Activated CD8-positive, alpha-beta T cell treated with anti-CD3 and anti-CD28 coated beads for 36 hours (primary cell): ENCODE measurements at regions not wholly inside any gene's neighbourhood (a gene's known extent, or its start where the extent isn't known, plus 50 kb on each side); places are given as distances from the start of the nearest gene placed in this dataset.

Experiments
- ATAC-seq: fragments of 200-7000 bp; cut with Tn5 transposase; one replicate; pipeline ENCODE4 v1.10.0; 2021; ENCODE audit warnings: mild to moderate bottlenecking, moderate library complexity
- CTCF ChIA-PET: fragments of 350-600 bp; sonication (Branson Sonifier 250); formaldehyde crosslinking; loops from one replicate; lab custom pipeline; 2021; ENCODE audit warnings: antibody characterized with exemption; lab: Charles Lee
- POLR2A ChIA-PET: fragments of 350-600 bp; sonication (Branson Sonifier 250); formaldehyde crosslinking; loops from one replicate; lab custom pipeline; 2021; ENCODE audit warnings: antibody characterized with exemption; lab: Charles Lee
- DNase-seq: peaks from one replicate; pipeline ENCODE4 v3.0.0-alpha.2; 2020
- H3K27ac Mint-ChIP-seq: one replicate; pipeline ENCODE4 v1.8.0; 2021; ENCODE audit warnings: mild to moderate bottlenecking, mixed read lengths
- H3K27me3 Mint-ChIP-seq: one replicate; pipeline ENCODE4 v1.8.0; 2021; ENCODE audit warnings: mixed read lengths
- H3K36me3 Mint-ChIP-seq: one replicate; pipeline ENCODE4 v1.8.0; 2021; ENCODE audit warnings: low read depth, mixed read lengths
- H3K4me1 Mint-ChIP-seq: one replicate; pipeline ENCODE4 v1.8.0; 2021; ENCODE audit warnings: low read depth, mixed read lengths
- H3K4me3 Mint-ChIP-seq: one replicate; pipeline ENCODE4 v1.8.0; 2021; ENCODE audit warnings: mild to moderate bottlenecking, moderate library complexity, mixed read lengths
- H3K9me3 Mint-ChIP-seq: one replicate; pipeline ENCODE4 v1.8.0; 2021; ENCODE audit warnings: mixed read lengths
- CTCF ChIP-seq: fragments of 200-600 bp; IDR thresholded peaks from one replicate; pipeline ENCODE4 v1.8.0; 2022; ENCODE audit warnings: antibody characterized with exemption, mild to moderate bottlenecking
- intact Hi-C: fragments of 100-400 bp; cut with micrococcal nuclease; formaldehyde crosslinking; loops from one replicate; pipeline ENCODE4 v1.10.0; 2022

GRCh38 chr2:64228126-64228678, 84.0 kb upstream of the PELI1 start:
- H3K9me3 Mint-ChIP-seq: no peaks in the 10 kb centered on the region
- DNase-seq (peak; percentile 77), ATAC-seq (peak; percentile 90)
- intact Hi-C loops: no loop called here
- H3K36me3 Mint-ChIP-seq: no peaks in the 10 kb centered on the region
- H3K27ac Mint-ChIP-seq: peak overlapping the region; percentile 88
- H3K4me3 Mint-ChIP-seq: peak overlapping the region; percentile 81
- peaks cover 20% of the 10 kb centered on the region for H3K4me1 Mint-ChIP-seq
- TF ChIP-seq CTCF: no peak
- CTCF ChIA-PET: interaction anchor here (0.7 to 3.3 kb wide), 7 partner anchors 8 to 178 kb away, joined by 3 to 15 read pairs (median 4); no protein-coding TSS in a partner anchor
- peaks cover 1% of the 10 kb centered on the region for H3K27me3 Mint-ChIP-seq
- POLR2A ChIA-PET: interaction anchor here (0.7 to 1.7 kb wide), 8 partner anchors 9 to 98 kb away, joined by 3 to 5 read pairs (median 4); no protein-coding TSS in a partner anchor

- ATAC-seq: no peak
- intact Hi-C loops: no loop called here
- Mint-ChIP-seq H3K27me3 (peaks cover 1% of the 10 kb centered on the region), H3K9me3 (no peaks in the 10 kb centered on the region), H3K36me3 (no peaks in the 10 kb centered on the region), H3K4me3 (peak overlapping the region; percentile 81), H3K4me1 (peaks cover 19% of the 10 kb centered on the region), H3K27ac (peak overlapping the region; percentile 88)
- no peak for DNase-seq
- CTCF ChIA-PET: interaction anchor here (1.5 to 3.3 kb wide), 3 partner anchors 9 to 100 kb away, joined by 5 to 15 read pairs (median 14); no protein-coding TSS in a partner anchor
- POLR2A ChIA-PET: interaction anchor here (1.4 kb wide), 1 partner anchor 10 kb away, joined by 4 read pairs; no protein-coding TSS in a partner anchor
- no peak for TF ChIP-seq CTCF
Measured at GRCh38 chr2:64228918-64229317, 84.7 kb upstream of the PELI1 start.

GRCh38 chr2:64230540-64230939, 86.3 kb upstream of the PELI1 start:
- no peak overlapping the region for H3K4me3 Mint-ChIP-seq
- no peak for TF ChIP-seq CTCF
- peaks cover 14% of the 10 kb centered on the region for H3K4me1 Mint-ChIP-seq
- CTCF ChIA-PET: no interaction called here
- no peak overlapping the region for H3K27ac Mint-ChIP-seq
- ATAC-seq (no peak), DNase-seq (no peak)
- intact Hi-C loops: no loop called here
- POLR2A ChIA-PET: interaction anchor here (0.9 to 1.2 kb wide), 2 partner anchors 11 to 12 kb away, joined by 3 read pairs; no protein-coding TSS in a partner anchor
- no peaks in the 10 kb centered on the region for H3K9me3 Mint-ChIP-seq
- no peaks in the 10 kb centered on the region for H3K36me3 Mint-ChIP-seq
- peaks cover 1% of the 10 kb centered on the region for H3K27me3 Mint-ChIP-seq

GRCh38 chr2:64232266-64232665, 88.0 kb upstream of the PELI1 start:
- intact Hi-C loops: no loop called here
- ChIA-PET POLR2A (no interaction called here), CTCF (interaction anchor here (1.0 kb wide), 1 partner anchor 10 kb away, joined by 3 read pairs; no protein-coding TSS in a partner anchor)
- Mint-ChIP-seq H3K4me3 (no peak overlapping the region), H3K36me3 (no peaks in the 10 kb centered on the region), H3K9me3 (no peaks in the 10 kb centered on the region), H3K27me3 (peaks cover 1% of the 10 kb centered on the region), H3K4me1 (peaks cover 15% of the 10 kb centered on the region), H3K27ac (no peak overlapping the region)
- TF ChIP-seq CTCF: no peak
- DNase-seq (no peak), ATAC-seq (no peak)

- intact Hi-C loops: no loop called here
- Mint-ChIP-seq H3K4me1 (peaks cover 14% of the 10 kb centered on the region), H3K9me3 (no peaks in the 10 kb centered on the region), H3K27me3 (peaks cover 1% of the 10 kb centered on the region), H3K4me3 (no peak overlapping the region), H3K36me3 (no peaks in the 10 kb centered on the region), H3K27ac (no peak overlapping the region)
- TF ChIP-seq CTCF: no peak
- ChIA-PET CTCF (no interaction called here), POLR2A (interaction anchor here (1.0 to 1.6 kb wide), 2 partner anchors 9 to 12 kb away, joined by 3 to 4 read pairs; no protein-coding TSS in a partner anchor)
- DNase-seq (no peak), ATAC-seq (no peak)
Measured at GRCh38 chr2:64233376-64233922, 89.2 kb upstream of the PELI1 start.
